ENCODE measurements at regions not wholly inside any gene's neighbourhood (a gene's known extent, or its start where the extent isn't known, plus 50 kb on each side); places are given as distances from the start of the nearest gene placed in this dataset.

DNA sequence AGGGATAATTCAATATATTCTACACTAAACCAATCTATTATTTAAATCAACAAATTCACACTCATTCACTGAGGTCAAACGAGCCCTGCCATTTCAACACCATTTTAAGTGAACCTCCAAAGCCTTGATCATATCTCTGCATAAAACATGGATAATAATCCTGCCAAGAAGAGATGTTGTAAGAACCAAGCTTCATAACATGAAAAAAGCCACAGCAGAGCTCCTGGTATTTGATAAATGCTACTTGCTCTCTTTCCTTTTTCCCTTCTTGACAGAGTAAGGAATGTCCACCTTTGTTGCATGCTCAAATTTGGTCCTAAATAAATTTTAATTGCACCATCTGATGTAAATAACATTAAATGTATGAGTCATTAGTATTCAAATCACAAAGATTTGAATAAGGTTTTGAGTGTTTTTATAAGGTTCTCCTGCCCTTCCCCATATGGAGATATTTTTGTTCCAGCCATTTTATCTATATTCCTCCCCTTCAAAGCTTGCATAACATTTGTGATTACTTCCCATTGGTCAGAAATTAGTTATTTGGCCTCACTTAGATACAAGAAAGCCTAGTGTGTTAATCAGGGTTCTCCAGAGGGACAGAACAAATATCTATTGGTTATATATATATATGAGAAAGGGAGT, 318.8 kb downstream of the RND3 start (continued):
- TF ChIP-seq, protein P1, sequence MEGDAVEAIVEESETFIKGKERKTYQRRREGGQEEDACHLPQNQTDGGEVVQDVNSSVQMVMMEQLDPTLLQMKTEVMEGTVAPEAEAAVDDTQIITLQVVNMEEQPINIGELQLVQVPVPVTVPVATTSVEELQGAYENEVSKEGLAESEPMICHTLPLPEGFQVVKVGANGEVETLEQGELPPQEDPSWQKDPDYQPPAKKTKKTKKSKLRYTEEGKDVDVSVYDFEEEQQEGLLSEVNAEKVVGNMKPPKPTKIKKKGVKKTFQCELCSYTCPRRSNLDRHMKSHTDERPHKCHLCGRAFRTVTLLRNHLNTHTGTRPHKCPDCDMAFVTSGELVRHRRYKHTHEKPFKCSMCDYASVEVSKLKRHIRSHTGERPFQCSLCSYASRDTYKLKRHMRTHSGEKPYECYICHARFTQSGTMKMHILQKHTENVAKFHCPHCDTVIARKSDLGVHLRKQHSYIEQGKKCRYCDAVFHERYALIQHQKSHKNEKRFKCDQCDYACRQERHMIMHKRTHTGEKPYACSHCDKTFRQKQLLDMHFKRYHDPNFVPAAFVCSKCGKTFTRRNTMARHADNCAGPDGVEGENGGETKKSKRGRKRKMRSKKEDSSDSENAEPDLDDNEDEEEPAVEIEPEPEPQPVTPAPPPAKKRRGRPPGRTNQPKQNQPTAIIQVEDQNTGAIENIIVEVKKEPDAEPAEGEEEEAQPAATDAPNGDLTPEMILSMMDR (IDR thresholded peaks at IDR 0.05 in 2 of 3, conservative IDR thresholded peaks at IDR 0.05 in 1 of 3; ENCODE audit: borderline replicate concordance in 1 of 3, insufficient read depth in 1 of 3, low read depth in 2 of 3, low read length in 2 of 3) = no peak
- TF ChIP-seq ZNF274 (IDR thresholded peaks at IDR 0.05; ENCODE audit: low read depth, low read length) (no peak), EZH2 (IDR thresholded peaks at IDR 0.05) (no peak), TCF7L2 (IDR thresholded peaks at IDR 0.05; ENCODE audit: borderline replicate concordance, extremely low read depth, insufficient read depth, insufficient read length) (no peak), POLR2AphosphoS5 (IDR thresholded peaks at IDR 0.05; ENCODE audit: low read depth, low read length) (no peak)
- TF ChIP-seq, protein P2, sequence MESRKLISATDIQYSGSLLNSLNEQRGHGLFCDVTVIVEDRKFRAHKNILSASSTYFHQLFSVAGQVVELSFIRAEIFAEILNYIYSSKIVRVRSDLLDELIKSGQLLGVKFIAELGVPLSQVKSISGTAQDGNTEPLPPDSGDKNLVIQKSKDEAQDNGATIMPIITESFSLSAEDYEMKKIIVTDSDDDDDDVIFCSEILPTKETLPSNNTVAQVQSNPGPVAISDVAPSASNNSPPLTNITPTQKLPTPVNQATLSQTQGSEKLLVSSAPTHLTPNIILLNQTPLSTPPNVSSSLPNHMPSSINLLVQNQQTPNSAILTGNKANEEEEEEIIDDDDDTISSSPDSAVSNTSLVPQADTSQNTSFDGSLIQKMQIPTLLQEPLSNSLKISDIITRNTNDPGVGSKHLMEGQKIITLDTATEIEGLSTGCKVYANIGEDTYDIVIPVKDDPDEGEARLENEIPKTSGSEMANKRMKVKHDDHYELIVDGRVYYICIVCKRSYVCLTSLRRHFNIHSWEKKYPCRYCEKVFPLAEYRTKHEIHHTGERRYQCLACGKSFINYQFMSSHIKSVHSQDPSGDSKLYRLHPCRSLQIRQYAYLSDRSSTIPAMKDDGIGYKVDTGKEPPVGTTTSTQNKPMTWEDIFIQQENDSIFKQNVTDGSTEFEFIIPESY (IDR thresholded peaks at IDR 0.05; ENCODE audit: extremely low read depth, insufficient replicate concordance, low read length) = no peak

DNA sequence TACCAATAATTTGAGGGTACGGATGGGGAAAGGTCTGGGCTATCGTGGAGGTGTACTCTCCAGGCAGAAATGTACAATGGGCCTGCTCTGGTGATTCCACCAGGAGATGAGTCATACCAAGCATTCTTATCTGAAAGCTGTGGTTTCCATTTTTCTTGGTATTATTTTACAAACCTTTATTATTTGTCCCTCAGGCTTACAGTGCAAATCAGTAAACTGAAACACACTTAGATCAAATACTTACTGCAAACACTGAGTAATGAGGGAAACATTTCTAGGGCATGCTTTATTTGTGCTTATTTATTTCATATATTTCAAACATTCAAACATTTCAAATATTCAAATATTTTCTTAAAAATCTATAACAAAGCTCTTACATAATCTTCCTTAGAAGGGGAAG, 319.8 kb downstream of the RND3 start:
- Histone ChIP-seq H3K4me3 (replicated peaks in 1 of 2; ENCODE audit: low read depth in 1 of 2, low read length in 2 of 2) (no peak overlapping the region), H3K79me2 (ENCODE audit: insufficient read depth, low read length) (no peaks in the 10 kb centered on the region), H3K4me2 (ENCODE audit: low read length) (no peak overlapping the region), H3K9me2 (ENCODE audit: insufficient read depth) (no peaks in the 10 kb centered on the region), H2AFZ (ENCODE audit: low read depth, low read length, poor library complexity, severe bottlenecking) (no peak overlapping the region), H3K27ac (ENCODE audit: low read depth, low read length) (no peak overlapping the region), H3K36me3 (ENCODE audit: control insufficient read depth in 1 of 2, insufficient read depth in 2 of 2, low read length in 2 of 2) (no peaks in the 10 kb centered on the region), H3K9me3 (ENCODE audit: control insufficient read depth in 1 of 2, insufficient read depth in 1 of 2, low read depth in 1 of 2, low read length in 2 of 2) (no peaks in the 10 kb centered on the region), H3K4me1 (ENCODE audit: control insufficient read depth in 1 of 2, insufficient read depth in 2 of 2, low read length in 2 of 2) (peaks cover 0 to 9% of the 10 kb centered on the region in 2 experiments; a peak in 2 of 4 replicates), H3K9ac (ENCODE audit: low read length) (no peak overlapping the region), H4K20me1 (ENCODE audit: insufficient read depth) (no peaks in the 10 kb centered on the region), H3K27me3 (ENCODE audit: insufficient read depth, low read length) (no peaks in the 10 kb centered on the region)
- no peak for DNase-seq (ENCODE audit: low read depth, low spot score)
- ATAC-seq = no peak
- intact Hi-C loops (cut with micrococcal nuclease) = no loop called here
- CTCF ChIA-PET = no interaction called here
- no TSS peak for BruUV-seq (replicated peaks)
- RAD21 ChIA-PET (ENCODE audit: low non-redundant PET in 1 of 2, low total read pairs in 2 of 2, uncharacterized antibody in 2 of 2, unreplicated experiment in 2 of 2) = no interaction called here
- POLR2A ChIA-PET = no interaction called here
- TF ChIP-seq ZFX (IDR thresholded peaks at IDR 0.05) = no peak
- TF ChIP-seq RAD21 (IDR thresholded peaks at IDR 0.05; ENCODE audit: low read depth) = no peak
- TF ChIP-seq, protein P1 (IDR thresholded peaks at IDR 0.05 in 2 of 3, conservative IDR thresholded peaks at IDR 0.05 in 1 of 3; ENCODE audit: borderline replicate concordance in 1 of 3, insufficient read depth in 1 of 3, low read depth in 2 of 3, low read length in 2 of 3) = no peak
- no peak for TF ChIP-seq POLR2A (IDR thresholded peaks at IDR 0.05; ENCODE audit: borderline replicate concordance, extremely low read depth, insufficient read depth, insufficient read length)
- no peak for TF ChIP-seq JUND (IDR thresholded peaks at IDR 0.05)
- TF ChIP-seq, protein P2 (IDR thresholded peaks at IDR 0.05; ENCODE audit: extremely low read depth, insufficient replicate concordance, low read length) = no peak
- TF ChIP-seq, protein P3, sequence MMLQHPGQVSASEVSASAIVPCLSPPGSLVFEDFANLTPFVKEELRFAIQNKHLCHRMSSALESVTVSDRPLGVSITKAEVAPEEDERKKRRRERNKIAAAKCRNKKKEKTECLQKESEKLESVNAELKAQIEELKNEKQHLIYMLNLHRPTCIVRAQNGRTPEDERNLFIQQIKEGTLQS (IDR thresholded peaks at IDR 0.05) = no peak
- TF ChIP-seq TCF7L2 (IDR thresholded peaks at IDR 0.05; ENCODE audit: borderline replicate concordance, extremely low read depth, insufficient read depth, insufficient read length) = no peak
- no peak for TF ChIP-seq CBX3 (IDR thresholded peaks at IDR 0.05; ENCODE audit: low read depth)
- no peak for TF ChIP-seq FOSL1 (IDR thresholded peaks at IDR 0.05; ENCODE audit: low read depth)
- no peak for TF ChIP-seq EGR1 (IDR thresholded peaks at IDR 0.05; ENCODE audit: low read depth)
- no peak for TF ChIP-seq SP1 (IDR thresholded peaks at IDR 0.05; ENCODE audit: low read depth)
- no peak for TF ChIP-seq ELF1 (IDR thresholded peaks at IDR 0.05; ENCODE audit: borderline replicate concordance, low read depth)
